ENCODE measurements at regions not wholly inside any gene's neighbourhood (a gene's known extent, or its start where the extent isn't known, plus 50 kb on each side); places are given as distances from the start of the nearest gene placed in this dataset.
"Not testable (repeated sequence)": the region's sequence is repeated elsewhere in the genome, so short reads cannot be mapped to it uniquely, and the experiment has no call there.

GRCh38 chr3:75129101-75129500 lies 514.6 kb upstream of the CNTN3 start:
- DNase-seq: no peak

GRCh38 chr3:75136100-75136897 lies 521.8 kb upstream of the CNTN3 start:
- DNase-seq: no peak

GRCh38 chr3:75138345-75138744 lies 523.9 kb upstream of the CNTN3 start:
- DNase-seq: no peak

GRCh38 chr3:75140904-75141615 lies 523.1 kb upstream of the FRG2C start:
- no peak for DNase-seq

- DNase-seq: no peak
Observed at GRCh38 chr3:75144406-75144805, 519.7 kb upstream of the FRG2C start.

GRCh38 chr3:75171630-75172230 lies 492.4 kb upstream of the FRG2C start:
- peak; percentile 3 for DNase-seq

- no peak for DNase-seq
Observed at GRCh38 chr3:75176937-75177336, 487.2 kb upstream of the FRG2C start.

GRCh38 chr3:75180235-75180944 lies 483.7 kb upstream of the FRG2C start:
- DNase-seq: no peak

GRCh38 chr3:75180945-75181298 lies 483.2 kb upstream of the FRG2C start:
- no peak for DNase-seq

- no peak for DNase-seq
Observed at GRCh38 chr3:75188962-75189361, 475.2 kb upstream of the FRG2C start.

GRCh38 chr3:75192146-75192616 lies 471.9 kb upstream of the FRG2C start:
- DNase-seq: peak; percentile 25

- DNase-seq: no peak
Observed at GRCh38 chr3:75193797-75194196, 470.3 kb upstream of the FRG2C start.

- not testable (repeated sequence) for DNase-seq
Observed at GRCh38 chr3:75214332-75214731, 449.8 kb upstream of the FRG2C start.

GRCh38 chr3:75218577-75218976 lies 445.6 kb upstream of the FRG2C start:
- DNase-seq: no peak

- no peak for DNase-seq
Observed at GRCh38 chr3:75220932-75221331, 443.2 kb upstream of the FRG2C start.

GRCh38 chr3:75224412-75224811 lies 439.7 kb upstream of the FRG2C start:
- no peak for DNase-seq

GRCh38 chr3:75232216-75232615 lies 431.9 kb upstream of the FRG2C start:
- no peak for DNase-seq

GRCh38 chr3:75235631-75236030 lies 428.5 kb upstream of the FRG2C start:
- DNase-seq: no peak

GRCh38 chr3:75237053-75237452 lies 427.1 kb upstream of the FRG2C start:
- DNase-seq: no peak

GRCh38 chr3:75237477-75237876 lies 426.7 kb upstream of the FRG2C start:
- DNase-seq: no peak

- not testable (repeated sequence) for DNase-seq
Observed at GRCh38 chr3:75241226-75241962, 422.7 kb upstream of the FRG2C start.
